ENCODE measurements at regions not wholly inside any gene's neighbourhood (a gene's known extent, or its start where the extent isn't known, plus 50 kb on each side); places are given as distances from the start of the nearest gene placed in this dataset.

GRCh38 chr6:156061465-156061864 lies 605.8 kb upstream of the NOX3 start:
- TF ChIP-seq CTCF (IDR thresholded peaks at IDR 0.05) = no peak
- no peak for TF ChIP-seq POLR2A (IDR thresholded peaks at IDR 0.05; ENCODE audit: low read depth)
- TF ChIP-seq EP300 (IDR thresholded peaks at IDR 0.05) = no peak
- no peak for TF ChIP-seq POLR2AphosphoS5 (IDR thresholded peaks at IDR 0.05)

Data from esophagus muscularis mucosa (tissue), 4 donors.